Activated naive CD4-positive, alpha-beta T cell treated with anti-CD3 and anti-CD28 coated beads, Interleukin-2, amount 50 U/mL, for 16 hours (primary cell): ENCODE measurements at regions not wholly inside any gene's neighbourhood (a gene's known extent, or its start where the extent isn't known, plus 50 kb on each side); places are given as distances from the start of the nearest gene placed in this dataset.

Experiments
- DNase-seq: peaks from one replicate; pipeline ENCODE4 v3.0.0-alpha.2; 2020

DNA sequence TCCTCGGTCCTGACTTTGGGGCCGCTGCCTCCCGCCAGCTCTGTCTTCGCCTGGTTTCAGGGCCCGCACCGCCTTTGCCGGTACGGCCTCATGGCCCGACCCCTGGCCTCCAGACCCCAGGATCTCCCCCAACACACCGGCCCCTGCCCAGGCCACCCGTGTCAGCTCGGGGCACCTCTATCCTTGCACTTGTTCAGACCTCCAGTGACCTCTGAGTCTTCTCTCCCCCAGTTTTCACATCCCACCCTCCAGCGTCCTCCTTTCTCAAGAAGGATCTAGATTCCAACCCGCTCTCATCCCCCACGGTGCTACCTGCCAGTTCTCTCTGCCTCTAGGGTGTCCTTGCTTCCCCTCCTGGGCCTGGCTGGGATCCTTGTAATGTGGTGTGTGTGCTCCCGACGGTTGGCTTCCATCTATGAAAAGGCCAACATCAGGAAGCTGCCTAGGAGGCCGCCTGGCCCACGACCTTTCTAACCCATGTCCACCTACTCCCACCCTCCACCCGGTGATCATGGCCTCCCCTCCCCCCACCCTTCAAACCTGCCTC, 61.1 kb downstream of the SPATA31C2 start:
- no peak for DNase-seq

DNA sequence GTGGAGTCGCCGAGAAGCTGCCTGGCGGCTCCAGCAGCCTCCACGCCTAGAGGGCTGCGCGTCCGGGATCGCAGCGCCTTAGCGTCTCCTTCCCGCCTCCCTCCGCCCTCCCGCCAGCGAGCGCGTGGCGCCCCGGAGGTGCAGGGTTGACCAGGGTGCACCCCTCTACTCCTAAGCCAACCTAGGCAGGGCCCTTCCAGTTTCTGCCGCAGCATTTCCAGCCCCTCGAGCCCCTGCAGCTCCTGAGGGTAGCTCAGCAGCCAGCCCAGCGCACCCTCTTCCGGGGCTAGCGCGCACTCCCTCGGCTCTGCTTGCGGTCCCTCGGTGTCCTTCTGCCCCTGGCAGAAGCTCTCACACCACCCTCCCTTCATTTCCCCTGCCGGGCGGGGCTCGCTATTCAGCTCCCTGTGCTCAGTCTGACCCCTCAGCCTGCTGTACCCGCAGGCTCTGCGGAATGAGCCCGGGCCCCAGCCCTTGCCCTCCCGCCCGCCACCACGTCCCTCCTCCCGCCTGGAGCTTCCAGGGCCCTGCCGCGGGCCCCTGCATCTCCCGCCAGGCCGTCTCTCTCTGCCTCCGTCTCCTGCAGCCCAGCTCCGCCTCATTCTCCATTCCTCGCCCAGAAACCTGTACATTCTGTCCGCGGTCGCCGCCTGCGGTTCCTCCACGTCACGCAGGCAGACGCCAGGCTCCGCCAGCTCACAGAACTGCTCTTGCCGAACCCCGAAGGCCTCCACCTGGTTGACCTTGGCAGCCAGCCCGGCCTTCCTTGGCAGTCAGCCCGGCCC, 61.8 kb downstream of the SPATA31C2 start:
- peak; percentile 25 for DNase-seq

GRCh38 chr9:88075966-88076285, 62.3 kb downstream of the SPATA31C2 start:
- DNase-seq: no peak

DNA sequence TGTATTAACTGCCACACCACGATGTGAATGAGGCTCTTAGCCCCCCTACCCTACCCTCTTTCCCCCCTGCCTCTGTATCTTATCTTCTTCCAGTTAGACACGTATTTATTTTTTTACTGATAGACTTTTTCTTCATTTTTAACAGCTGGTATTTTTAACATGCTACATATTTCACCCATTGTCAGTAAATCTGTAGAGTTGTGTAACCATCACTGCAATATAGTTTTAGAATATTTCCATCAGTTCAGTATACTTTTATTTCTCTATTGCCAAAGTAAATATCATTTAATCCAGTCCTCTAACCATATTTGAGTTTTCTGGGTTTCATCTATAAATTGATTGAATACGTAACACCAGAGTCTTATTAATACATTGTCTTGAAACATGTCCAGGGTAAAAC, 62.8 kb downstream of the SPATA31C2 start:
- no peak for DNase-seq

GRCh38 chr9:88074931-88075330, 63.3 kb downstream of the SPATA31C2 start:
- DNase-seq: no peak

DNA sequence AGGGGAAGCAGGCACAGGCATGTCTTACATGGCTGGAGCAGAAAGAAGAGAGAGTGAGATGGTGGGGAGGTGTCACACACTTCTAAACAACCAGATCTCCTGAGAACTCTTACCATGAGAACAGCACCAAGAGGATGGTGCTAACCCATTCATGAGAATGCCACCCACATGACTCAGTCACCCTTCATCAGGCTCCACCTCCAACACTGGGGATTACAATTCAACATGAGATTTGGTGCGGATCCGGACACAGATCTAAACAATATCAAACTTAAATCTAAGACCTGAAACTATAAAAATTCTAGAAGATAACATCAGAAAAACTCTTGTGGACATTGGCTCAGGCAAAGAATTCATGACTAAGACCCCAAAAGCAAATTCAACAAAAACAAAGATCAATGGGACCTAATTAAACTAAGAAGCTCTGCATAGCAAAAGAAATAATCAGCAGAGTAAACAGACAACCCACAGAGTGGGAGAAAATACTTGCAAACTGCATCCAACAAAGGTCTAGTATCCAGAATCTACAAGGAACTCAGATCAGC, 65.4 kb downstream of the SPATA31C2 start:
- no peak for DNase-seq

DNA sequence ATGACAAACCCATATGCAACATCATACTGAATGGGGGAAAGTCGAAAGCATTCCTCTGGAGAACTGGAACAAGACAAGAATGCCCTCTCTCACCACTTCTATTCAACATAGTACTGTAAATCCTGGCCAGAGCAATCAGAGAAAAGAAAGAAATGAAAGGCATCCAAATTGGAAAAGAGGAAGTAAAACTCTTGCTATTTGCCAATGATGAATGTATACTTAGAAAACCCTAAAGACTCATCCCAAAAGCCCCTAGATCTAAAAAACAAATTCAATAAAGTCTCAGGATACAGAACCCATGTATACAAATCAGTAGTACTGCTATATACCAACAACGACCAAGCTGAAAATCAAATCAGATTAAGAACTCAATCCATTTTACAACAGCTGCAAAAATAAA, 66.9 kb downstream of the SPATA31C2 start:
- DNase-seq: no peak

DNA sequence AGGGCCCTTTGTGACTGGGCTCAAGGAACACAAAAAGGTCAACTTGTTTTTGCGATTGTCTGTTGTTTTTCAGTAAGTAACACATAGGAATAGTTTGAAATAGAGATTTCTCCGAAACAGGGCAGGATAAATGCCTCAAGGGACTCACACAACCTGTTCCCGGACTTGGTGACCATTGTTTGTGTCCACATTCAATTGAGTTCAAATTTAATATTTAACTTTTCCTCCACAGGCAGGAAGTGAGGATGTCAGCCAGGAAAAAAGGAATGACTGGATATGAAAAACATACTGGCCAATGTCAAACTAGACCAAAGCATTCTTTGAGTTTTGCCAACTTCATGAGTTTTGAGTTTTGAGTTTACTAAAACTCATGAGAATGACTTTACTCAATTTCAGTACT, 72.7 kb downstream of the SPATA31C2 start:
- no peak for DNase-seq

- no peak for DNase-seq
Observed at GRCh38 chr9:88064554-88064953, 73.7 kb downstream of the SPATA31C2 start.

GRCh38 chr9:88060746-88061145, 77.5 kb downstream of the SPATA31C2 start:
- DNase-seq: no peak

- DNase-seq: no peak
Observed at GRCh38 chr9:88059469-88059868, 78.8 kb downstream of the SPATA31C2 start.

- no peak for DNase-seq
Observed at GRCh38 chr9:88056876-88057275, 81.4 kb downstream of the SPATA31C2 start.

GRCh38 chr9:88053856-88054501, 79.6 kb upstream of the CDK20 start:
- DNase-seq: no peak

- no peak for DNase-seq
Observed at GRCh38 chr9:88052321-88052965, 78.1 kb upstream of the CDK20 start.

DNA sequence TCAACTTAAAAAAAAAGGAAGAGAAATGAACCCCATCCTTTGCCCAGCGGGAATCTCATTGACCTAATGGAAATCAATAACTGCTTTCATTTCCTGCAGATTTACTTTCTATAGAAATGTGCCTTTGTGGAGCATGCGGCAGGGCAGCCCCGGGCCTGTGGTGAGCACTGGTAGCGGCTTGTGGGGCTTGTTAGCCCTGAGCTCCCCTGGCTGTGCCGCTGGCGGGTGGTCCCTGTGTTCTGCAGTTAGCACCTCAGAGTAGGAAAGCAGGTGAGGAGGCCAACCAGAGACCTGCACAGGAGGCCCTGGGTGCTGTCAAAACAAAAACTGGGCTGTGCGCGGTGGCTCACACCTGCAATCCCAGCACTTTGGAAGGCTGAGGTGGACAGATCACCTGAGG, 76.8 kb upstream of the CDK20 start:
- no peak for DNase-seq

- DNase-seq: no peak
Observed at GRCh38 chr9:88049677-88050307, 75.5 kb upstream of the CDK20 start.

- DNase-seq: no peak
Observed at GRCh38 chr9:88046542-88046941, 72.2 kb upstream of the CDK20 start.

DNA sequence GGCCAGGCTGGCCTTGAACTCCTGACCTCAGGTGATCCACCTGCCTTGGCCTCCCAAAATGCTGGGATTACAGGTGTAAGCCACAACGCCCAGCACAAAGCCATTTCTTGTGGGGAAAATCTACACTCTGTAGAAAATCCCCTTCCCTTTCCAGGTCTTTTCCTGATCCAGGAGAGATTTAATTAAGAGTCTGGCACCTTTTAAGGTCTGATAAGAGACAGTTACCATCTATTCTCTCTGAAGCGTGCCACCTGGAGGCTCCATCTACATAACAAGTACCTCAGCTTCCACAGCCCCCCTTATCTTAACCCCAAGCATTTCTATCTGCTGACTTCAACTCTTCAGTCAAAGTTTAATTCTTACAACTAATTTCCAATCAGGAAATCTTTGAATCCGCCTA, 71.4 kb upstream of the CDK20 start:
- DNase-seq: no peak

- no peak for DNase-seq
Observed at GRCh38 chr9:88044200-88044599, 69.9 kb upstream of the CDK20 start.

DNA sequence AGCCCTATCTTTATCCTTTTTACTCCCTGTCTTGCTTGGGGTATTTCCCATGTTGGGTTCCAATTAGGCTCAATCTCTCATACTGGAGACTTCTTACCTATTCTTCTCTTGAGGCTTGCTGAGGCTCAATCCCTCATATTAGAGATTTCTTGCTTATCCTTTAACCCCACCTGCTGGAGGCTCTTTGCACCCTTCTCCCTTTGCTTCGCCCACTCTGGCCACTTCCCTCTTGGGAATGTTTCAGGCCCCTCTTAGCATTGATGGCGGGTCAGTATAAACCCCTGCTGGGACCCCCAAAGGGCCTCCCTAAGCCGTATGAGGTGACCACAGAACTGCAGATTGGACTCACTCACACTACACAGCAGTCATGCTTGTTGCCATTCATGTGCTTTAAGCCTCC, 69.3 kb upstream of the CDK20 start:
- DNase-seq: no peak

DNA sequence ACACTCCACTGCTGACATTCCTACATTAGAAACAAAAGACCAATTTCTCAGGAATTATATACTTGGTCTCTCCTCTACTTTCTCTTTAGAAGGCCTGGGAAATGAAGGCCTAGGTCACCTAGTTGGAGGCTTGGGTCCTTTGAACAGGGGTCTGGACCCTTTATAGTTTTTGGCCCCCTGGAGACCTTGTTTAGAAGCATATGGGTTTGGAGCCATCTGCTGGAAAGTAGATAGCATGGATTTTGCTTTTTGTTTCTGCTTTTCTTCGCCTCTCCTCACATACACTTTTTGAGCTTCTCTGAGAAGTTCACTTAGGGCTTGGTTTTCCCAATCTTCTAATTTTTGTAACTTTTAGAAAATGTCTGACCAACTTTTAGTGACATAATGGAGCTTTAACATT, 67.1 kb upstream of the CDK20 start:
- no peak for DNase-seq

DNA sequence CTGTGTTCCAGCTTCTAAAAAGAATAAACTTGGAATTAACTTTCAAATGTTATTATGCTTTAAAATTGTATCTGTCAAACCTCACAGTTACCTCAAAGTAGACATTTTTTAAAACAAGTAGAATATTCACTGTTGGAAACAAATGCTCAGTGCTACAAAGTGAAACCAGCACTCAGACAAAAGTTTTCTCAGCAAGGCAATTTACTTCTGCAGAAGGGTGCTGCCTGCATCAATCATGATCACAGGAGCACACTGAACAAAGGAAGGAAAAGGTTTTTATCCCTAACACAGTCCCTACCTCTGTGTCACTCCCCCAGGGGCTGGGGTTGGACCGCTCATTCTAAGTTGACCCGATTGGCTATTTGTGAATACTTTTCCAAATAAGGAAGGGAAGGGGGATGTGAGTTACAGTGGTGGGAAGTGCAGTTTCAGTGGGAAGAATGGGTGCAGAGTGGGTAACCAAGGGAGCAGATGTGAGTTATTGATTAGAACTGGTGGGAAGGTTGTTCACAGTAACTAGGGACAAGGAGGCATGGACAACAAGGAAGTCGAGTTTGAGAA, 63.0 kb upstream of the CDK20 start:
- DNase-seq: no peak

DNA sequence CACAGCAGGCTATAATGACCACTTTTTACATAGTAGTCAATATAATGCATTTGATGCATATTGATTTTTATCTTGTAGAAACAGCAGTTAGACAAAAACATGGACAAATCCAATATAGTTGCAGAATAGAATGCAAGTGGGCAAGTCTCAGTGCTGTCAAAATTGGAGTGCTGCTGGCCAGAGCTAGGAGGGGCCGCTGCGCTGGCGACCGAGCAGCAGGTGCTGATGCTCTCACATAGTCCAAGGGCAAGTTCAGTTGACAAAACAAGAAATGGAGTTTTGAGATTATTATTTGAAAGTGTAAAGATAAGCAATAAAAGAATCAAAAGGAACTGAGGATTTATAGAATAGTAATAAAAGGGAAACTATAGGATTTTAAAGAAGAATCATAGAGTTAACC, 60.6 kb upstream of the CDK20 start:
- DNase-seq: no peak
